ENCODE measurements at regions not wholly inside any gene's neighbourhood (a gene's known extent, or its start where the extent isn't known, plus 50 kb on each side); places are given as distances from the start of the nearest gene placed in this dataset.

DNA sequence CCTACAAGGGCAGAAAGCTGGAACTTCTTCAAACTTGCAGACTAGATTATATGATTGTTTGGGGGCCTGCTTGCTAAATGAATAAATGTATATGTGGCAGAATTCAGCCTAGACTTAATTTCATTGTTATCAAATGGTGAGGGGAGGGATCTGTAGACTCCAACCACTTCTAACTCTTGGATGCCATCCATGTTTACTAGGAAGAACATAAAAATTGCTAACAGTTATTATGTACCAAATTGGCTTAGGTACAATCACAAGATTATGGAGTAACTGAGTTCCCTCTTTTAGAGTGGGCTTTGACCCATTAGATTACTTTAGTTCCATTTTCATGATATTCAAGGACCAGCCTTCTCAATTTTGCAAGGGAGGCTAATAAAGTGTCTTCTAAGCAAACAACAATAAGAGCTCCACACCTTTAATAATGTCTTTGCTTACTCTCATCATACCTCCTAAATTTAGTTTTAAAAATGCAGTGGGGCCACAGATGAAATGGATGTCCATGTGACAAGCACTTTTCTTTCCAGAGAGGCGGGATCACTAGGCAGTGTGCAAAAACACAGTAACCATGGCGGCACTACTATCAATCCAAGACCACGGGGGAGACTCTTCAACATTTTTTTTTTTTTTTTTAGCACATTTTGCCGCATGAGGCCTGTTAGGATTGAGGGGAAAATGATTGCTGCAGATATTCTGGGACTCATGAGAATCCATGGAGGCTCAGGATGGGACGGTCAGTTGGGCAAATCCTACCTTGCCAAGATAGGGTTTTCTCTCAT is 217.6 kb upstream of the SPRED2 start:
- TF ChIP-seq, protein P1, sequence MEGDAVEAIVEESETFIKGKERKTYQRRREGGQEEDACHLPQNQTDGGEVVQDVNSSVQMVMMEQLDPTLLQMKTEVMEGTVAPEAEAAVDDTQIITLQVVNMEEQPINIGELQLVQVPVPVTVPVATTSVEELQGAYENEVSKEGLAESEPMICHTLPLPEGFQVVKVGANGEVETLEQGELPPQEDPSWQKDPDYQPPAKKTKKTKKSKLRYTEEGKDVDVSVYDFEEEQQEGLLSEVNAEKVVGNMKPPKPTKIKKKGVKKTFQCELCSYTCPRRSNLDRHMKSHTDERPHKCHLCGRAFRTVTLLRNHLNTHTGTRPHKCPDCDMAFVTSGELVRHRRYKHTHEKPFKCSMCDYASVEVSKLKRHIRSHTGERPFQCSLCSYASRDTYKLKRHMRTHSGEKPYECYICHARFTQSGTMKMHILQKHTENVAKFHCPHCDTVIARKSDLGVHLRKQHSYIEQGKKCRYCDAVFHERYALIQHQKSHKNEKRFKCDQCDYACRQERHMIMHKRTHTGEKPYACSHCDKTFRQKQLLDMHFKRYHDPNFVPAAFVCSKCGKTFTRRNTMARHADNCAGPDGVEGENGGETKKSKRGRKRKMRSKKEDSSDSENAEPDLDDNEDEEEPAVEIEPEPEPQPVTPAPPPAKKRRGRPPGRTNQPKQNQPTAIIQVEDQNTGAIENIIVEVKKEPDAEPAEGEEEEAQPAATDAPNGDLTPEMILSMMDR (IDR thresholded peaks at IDR 0.05; ENCODE audit: low read depth, low read length, missing control alignments) = no peak
- no peak for DNase-seq (ENCODE audit: extremely low read depth, low read depth)
- H3K4me3 ChIP-seq (replicated peaks; ENCODE audit: low read depth, low read length) = no peak overlapping the region

DNA sequence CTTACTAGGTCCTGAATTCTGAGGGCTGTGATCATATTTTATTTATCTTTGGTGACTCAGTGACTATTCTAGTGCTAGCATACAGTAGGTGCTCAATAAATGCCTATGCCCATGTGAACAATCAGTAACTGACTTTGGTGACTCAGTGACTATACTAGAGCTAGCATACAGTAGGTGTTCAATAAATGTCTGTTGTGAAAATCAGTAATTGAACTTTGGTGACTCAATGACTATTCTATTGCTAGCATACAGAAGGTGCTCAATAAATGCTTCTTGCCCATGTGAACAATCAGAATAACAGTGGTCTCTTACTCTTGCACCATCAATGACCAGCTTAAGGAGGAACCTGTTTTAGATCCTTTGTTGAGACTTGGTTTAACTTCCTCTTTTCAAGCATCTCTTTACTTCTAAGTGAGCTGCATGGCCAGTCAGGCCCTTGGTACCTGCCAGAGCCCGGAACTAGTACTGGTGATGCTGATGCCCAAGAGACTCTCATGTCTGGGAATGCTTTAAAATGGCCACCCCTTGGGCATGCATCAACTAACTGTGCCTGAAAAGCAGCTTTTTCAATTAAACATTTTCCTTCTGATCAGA is 214.9 kb upstream of the SPRED2 start:
- no peak for DNase-seq (ENCODE audit: extremely low read depth, low read depth)
- TF ChIP-seq, protein P1 (IDR thresholded peaks at IDR 0.05; ENCODE audit: low read depth, low read length, missing control alignments) = no peak
- no peak overlapping the region for H3K4me3 ChIP-seq (replicated peaks; ENCODE audit: low read depth, low read length)

DNA sequence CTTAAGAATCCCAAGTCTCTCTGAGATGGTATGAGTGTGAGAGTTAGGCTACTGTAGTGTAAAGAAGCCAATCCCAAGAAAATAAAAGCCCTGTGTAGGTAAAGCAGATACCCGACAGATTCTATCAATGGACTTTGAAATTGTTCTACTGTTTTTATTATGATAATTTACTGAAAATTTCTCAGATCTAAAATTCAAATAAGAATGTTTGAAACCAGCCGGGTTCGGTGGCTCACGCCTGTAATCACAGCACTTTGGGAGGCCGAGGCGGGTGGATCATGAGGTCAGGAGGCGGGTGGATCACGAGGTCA is 208.3 kb upstream of the SPRED2 start:
- no peak overlapping the region for H3K4me3 ChIP-seq (replicated peaks; ENCODE audit: low read depth, low read length)
- no peak for DNase-seq (ENCODE audit: extremely low read depth, low read depth)
- TF ChIP-seq, protein P1 (IDR thresholded peaks at IDR 0.05; ENCODE audit: low read depth, low read length, missing control alignments) = no peak

DNA sequence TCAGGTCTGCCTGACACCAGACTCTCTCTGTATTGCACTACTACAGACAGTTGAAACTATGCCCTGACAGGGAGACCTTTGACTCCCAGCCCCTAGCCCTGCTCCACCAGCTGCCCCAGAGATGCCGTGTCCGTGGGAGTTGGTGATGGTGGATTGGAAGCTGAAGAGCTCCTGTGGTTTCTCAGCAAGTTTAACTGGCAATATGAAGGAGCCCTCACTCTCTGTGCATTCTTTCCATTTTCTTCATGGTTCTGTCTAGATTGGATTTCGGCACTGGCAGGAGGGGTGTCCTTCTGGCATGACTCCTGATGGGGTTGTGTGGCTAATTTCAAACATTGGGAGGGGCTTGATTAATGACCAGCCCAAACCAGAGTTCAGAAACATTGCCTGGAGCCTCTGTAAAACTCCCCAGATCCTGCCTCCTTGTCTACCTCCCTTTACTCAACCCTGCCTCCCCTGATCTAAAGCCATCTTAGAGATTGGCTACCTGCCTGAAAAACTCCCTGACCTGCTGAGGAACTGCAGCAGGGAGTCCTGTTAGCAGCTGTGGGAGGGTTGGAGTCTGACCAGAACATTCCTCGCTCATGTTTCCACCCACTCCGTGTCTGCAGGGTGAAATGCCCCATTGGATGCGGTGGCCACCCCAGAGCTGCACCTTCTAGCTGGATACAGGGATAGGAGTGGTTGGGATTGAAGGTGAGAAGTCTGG is 206.9 kb upstream of the SPRED2 start:
- DNase-seq (ENCODE audit: extremely low read depth, low read depth) = no peak
- H3K4me3 ChIP-seq (replicated peaks; ENCODE audit: low read depth, low read length) = no peak overlapping the region
- TF ChIP-seq, protein P1 (IDR thresholded peaks at IDR 0.05; ENCODE audit: low read depth, low read length, missing control alignments) = no peak

DNA sequence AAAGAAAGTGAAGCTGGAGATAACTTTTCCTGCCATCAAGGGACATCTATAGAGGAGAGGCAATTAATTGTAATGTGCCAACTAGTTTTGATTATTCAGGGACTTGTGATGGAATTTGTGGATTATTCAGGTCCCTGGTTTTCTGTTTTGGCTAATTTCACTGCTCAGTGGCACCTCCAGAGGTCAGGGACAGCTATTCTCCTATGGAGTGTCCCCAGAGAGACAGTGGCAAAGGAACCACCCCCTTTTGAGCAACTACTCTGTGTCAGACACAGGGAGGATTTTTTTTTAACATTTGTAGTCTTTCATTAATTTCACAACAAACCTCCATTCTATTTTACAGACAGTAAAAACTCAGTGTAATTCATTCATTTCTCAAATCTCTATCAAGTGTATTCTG is 206.0 kb upstream of the SPRED2 start:
- no peak overlapping the region for H3K4me3 ChIP-seq (replicated peaks; ENCODE audit: low read depth, low read length)
- DNase-seq (ENCODE audit: extremely low read depth, low read depth) = no peak
- TF ChIP-seq, protein P1 (IDR thresholded peaks at IDR 0.05; ENCODE audit: low read depth, low read length, missing control alignments) = no peak

DNA sequence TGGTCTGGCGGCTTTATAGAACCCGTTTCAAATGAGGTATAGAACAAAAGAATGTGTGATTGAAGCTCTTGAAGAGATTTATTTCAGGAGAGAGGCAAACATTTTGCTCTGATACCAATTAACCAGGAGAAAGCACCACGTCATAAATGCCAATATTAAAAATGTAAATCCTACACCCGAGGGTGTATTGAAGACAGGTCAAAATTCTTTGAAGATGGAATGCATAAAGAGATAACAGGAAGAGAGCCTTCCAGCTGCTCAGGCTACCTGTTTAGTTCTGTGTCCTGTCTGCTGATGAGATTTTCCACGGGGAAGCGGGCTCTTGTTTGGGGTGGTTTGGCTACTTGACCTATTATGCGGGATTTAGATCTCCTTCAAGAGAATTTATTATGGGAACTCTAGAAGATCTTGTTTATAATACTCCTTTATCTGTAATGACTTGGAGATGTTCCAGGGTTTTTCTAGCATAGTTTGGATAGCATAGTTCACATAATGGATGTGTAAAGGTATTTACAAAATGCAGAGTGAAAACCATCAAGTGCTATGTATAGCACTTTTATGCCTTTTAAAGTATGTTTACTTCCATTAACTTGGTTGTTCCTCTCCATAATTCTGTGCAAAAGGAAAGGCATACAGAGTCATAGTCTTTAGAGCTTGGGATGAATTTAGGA is 204.5 kb upstream of the SPRED2 start:
- H3K4me3 ChIP-seq (replicated peaks; ENCODE audit: low read depth, low read length) = no peak overlapping the region
- TF ChIP-seq, protein P1 (IDR thresholded peaks at IDR 0.05; ENCODE audit: low read depth, low read length, missing control alignments) = no peak
- DNase-seq (ENCODE audit: extremely low read depth, low read depth) = no peak

Measured in HFF-Myc (cell line).